NCI-H345 treated with DMSO at 0.1 percent for 48 hours (cell line): ENCODE measurements at regions not wholly inside any gene's neighbourhood (a gene's known extent, or its start where the extent isn't known, plus 50 kb on each side); places are given as distances from the start of the nearest gene placed in this dataset.

Experiments
- DNase-seq: peaks from one replicate; lab custom pipeline; 2025; ENCODE audit not compliant: unreplicated experiment; lab: John Stamatoyannopoulos, UW

- DNase-seq = no peak
Observed at GRCh38 chr4:167475951-167476350, 241.7 kb upstream of the SPOCK3 start.

- no peak for DNase-seq
Observed at GRCh38 chr4:167492007-167492406, 257.7 kb upstream of the SPOCK3 start.

GRCh38 chr4:167509551-167509950 is 275.3 kb upstream of the SPOCK3 start:
- no peak for DNase-seq

DNA sequence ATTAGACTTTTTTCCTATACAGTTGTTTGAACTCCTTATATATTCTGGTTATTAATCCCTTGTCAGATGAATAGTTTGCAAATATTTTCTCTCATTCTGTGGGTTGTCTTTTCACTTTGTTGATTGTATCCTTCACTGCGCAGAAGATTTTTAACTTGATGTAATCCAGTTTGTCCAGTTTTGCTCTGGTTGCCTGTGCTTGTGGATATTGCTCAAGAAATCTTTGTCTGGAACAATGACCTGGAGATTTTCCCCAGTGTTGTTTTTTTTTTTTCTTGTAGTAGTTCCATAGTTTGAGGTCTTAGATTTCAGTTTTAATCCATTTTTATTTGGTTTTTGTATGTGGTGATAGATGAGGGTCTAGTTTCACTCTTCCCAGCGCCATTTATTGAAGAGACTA is 289.8 kb upstream of the SPOCK3 start:
- no peak for DNase-seq

- DNase-seq = no peak
Observed at GRCh38 chr4:167537761-167538160, 303.5 kb upstream of the SPOCK3 start.

DNA sequence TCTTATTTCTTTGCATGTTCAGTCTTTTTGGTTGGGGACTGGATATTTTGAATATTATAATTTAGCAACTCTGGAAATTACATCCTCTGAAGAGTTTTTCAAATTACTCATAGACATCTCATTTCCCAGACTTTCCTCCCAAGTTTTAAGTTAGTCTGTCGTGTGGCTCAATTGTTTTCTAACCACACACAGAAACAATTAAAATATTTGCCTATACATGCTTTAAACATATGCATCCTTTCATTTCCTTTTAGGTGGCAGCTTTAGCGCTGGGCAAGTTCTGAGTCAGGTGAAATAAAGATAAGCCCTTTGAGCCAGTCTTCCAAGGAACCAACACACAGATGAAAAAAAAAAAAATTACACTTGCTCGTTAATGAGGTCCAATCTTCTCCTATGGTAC is 307.0 kb upstream of the SPOCK3 start:
- no peak for DNase-seq

GRCh38 chr4:167544391-167544790 is 310.1 kb upstream of the SPOCK3 start:
- DNase-seq = no peak

DNA sequence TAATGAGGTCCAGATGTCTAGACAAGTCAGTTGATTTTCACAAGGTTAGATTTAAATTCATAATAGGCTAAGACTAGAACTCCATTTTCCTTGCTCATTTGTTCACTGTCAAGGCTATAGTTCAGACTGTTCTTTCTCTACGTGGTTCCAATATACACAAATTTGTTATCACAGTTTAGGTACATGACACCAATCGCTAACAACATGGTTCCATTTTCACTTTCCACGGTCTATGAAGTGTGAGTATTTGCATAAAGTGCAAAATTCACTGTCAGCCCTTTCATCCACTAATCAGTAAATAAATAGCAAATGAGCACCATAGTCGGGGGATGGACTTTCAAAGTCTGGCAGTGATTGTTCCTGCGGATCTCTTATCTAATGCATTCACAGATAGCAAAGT is 315.7 kb upstream of the SPOCK3 start:
- DNase-seq = no peak

DNA sequence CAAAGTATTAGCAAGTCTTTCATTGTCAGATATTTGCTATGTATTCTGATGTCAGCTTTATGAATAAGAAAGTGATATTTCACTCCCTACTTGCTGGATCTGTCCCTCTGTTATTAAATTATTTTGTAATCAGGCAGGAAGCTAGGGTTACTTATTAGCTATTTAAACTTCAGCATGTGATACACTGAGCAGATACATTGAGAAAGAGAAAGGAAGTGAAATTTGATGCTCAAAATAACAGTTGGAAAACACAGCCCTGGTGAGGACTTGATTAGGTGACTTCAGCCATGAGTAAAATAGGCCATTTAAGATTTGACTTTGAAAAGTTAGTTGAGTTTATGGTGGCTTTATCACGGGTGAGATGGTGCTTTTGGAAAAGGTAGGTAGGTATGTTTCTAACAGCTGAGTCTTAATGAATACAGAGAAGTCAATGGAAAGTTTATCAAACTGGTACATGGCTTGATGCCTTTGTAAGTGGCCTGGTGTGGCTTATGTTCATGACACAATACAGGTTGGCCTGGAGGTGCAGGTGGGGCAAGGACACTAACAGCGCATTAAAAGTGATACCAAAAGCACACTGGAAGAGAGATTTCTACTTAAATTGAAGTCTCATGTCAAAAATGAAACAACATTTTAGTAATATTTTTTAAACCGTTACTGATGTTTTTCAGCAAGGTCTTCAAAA is 321.2 kb upstream of the SPOCK3 start:
- no peak for DNase-seq

GRCh38 chr4:167578906-167579305 is 344.6 kb upstream of the SPOCK3 start:
- DNase-seq = no peak

DNA sequence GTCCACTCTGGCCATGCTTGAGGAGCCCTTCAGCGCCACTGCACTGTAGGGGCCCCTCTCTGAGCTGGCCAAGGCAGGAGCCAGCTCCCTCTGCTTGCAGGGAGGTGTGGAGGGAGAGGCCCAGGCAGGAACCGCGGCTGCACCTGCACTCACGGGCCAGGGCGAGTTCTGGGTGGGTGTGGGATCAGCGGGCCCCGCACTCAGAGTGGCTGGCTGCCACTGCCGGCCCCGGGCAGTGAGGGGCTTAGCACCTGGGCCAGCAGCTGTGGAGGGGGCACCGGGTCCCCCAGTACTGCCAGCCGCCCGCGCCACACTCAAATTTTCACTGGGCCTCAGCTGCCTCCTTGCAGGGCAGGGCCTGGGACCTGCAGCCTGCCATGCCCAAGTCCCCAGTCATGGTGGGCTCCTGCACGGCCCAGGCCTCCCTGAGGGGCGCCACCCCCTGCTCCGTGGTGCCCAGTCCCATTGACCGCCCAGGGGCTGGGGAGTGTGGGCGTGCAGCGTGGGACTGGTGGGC is 347.2 kb upstream of the SPOCK3 start:
- DNase-seq = no peak

GRCh38 chr4:167587361-167587760 is 353.1 kb upstream of the SPOCK3 start:
- DNase-seq = no peak

DNA sequence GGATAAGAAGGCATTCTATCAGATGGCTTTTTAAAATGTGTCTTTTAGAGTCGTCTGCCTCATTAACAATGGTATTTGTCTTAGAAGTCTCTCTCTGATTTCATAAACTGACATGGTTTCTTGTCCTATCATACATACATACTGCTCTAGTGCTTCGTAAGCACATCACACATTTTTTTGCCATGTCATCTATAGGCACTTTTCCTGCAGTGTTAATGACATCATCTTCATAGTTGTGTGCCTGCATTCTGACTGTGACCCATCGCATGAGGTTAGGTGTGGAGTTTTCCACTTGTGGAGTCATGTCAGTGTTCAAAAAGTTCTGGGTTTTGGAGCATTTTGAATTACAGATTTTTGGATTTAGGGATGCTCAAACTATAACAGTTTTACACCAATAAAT is 361.6 kb upstream of the SPOCK3 start:
- no peak for DNase-seq

DNA sequence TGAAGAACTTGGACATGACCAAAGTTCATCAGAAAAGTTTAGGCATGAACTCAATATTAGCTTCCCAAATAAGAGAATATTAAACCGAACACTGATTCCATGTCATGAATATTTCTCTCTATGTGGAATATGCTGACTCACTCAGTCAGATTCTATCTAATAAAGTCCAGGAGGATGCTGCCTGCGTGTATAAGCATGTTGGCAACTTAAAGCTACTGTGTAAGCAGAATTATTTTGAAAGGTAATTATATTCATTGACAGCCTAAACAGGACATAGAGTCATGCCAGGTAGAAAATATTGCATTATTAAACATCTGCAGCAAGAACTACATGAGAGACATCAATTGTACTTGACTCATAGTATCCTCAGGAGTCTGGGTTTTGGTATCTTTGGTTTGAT is 367.9 kb upstream of the SPOCK3 start:
- no peak for DNase-seq

- no peak for DNase-seq
Observed at GRCh38 chr4:167606551-167606950, 372.3 kb upstream of the SPOCK3 start.

GRCh38 chr4:167613381-167613780 is 379.1 kb upstream of the SPOCK3 start:
- no peak for DNase-seq

- DNase-seq = no peak
Observed at GRCh38 chr4:167614866-167615265, 380.6 kb upstream of the SPOCK3 start.

DNA sequence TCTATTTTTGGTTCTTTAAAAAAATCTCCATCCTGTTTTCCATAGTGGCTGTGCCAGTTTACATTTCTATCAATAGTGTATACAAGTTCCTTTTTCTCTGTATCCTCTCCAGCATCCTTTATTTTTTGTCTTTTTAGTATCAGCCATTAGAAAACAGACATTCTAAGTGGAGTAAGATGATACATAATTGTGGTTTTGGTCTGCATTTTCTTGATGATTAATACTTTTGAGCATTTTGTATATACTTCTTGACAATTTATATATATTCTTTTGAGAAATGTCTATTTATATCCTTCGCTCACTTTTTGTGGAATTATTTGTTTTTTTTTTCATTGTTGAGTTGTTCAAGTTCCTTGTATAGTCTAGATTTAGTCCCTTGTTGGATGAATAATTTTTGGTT is 382.2 kb upstream of the SPOCK3 start:
- DNase-seq = no peak

DNA sequence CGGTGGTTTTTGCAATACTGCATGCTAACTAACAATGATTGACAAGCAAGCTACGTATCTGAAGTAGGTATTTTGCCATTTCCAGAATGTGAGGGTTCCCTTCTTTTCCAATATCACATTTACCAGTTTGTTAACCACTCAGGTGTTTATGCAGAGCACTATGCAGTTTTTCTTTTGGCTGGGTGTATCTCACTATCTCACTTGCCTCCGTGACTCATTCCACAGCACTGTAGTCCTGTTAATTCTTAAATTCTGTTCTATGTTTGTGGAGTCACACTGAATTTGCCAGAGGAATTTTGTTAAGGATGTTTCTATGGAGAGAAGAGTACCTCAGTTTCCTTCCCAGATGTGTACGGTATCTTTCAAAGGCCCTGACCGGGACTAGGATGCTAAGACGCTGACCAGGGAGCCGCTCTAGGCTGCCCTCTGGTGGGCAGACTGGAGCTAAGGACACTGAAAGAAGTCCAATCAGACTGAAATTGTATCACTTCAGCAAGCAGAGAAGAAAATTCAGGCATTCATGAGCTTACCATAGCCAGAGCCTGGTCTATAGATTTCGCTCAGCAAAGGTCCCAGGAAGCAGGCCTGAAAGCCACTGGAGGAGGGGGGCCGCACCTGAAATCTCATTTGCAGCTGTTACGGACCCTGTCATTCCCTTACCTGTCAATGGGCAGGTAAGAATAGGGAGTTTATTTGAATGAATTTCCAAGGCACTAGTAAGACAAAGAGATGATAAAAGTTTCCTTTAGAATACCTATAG is 388.4 kb upstream of the SPOCK3 start:
- no peak for DNase-seq

- no peak for DNase-seq
Observed at GRCh38 chr4:167623241-167623572, 388.9 kb upstream of the SPOCK3 start.

DNA sequence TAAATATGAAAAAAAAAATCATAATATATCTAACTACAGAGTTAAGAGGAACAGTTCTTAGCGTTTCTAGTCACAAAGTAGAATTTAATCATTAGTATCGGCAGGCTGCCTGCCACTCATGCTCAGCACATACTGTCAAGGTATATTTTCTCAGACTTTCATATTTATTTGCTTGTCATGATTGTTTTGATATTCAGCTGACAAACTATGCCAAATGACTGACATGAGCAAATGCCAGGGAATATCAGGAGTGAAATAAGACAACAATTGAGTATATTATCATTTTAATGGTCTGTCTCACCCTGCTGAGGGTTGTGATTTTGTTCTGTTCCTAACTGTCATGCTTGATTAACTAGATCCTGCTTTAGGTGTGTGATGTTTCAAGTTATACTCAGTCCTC is 395.0 kb upstream of the SPOCK3 start:
- DNase-seq = no peak

GRCh38 chr4:167642250-167642649 is 408.0 kb upstream of the SPOCK3 start:
- no peak for DNase-seq

DNA sequence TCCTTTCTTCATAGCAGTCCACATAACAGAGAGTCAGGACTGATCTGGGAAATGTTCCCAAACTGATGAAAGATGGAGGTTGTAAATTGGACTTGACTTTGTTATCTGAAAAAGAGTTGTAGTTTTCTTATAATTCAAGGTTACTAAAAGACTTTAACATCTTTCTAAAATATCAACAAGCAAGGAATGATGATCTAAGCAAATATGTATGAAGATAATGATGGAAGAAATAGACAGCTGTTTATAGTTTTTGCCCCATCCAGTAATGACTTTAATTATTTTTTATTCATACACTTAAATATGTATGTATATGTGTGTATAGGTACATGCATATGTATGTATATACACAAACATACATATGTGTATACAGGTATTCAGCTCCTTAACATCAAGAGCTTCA is 411.1 kb upstream of the SPOCK3 start:
- no peak for DNase-seq
